GM10248 (cell line): ENCODE measurements at regions not wholly inside any gene's neighbourhood (a gene's known extent, or its start where the extent isn't known, plus 50 kb on each side); places are given as distances from the start of the nearest gene placed in this dataset.

Source experiments
- CTCF ChIA-PET: fragments of 300-600 bp; sonication (Branson Sonifier 250); formaldehyde crosslinking; extraction: SDS; loops from one replicate; lab custom pipeline; 2021; ENCODE audit warnings: antibody characterized with exemption; lab: Yijun Ruan, JAX
- POLR2A ChIA-PET: fragments of 350-650 bp; sonication (Branson Sonifier 250); formaldehyde crosslinking; extraction: SDS; loops from one replicate; lab custom pipeline; 2020; ENCODE audit warnings: antibody characterized with exemption; lab: Yijun Ruan, JAX
- DNase-seq: peaks from one replicate; pipeline ENCODE4 v3.0.0; 2012; ENCODE audit errors: extremely low spot score
- CTCF ChIP-seq: IDR thresholded peaks from 2 replicates; pipeline ENCODE4 v1.5.1; 2012; ENCODE audit warnings: mild to moderate bottlenecking, low read depth; ENCODE audit errors: extremely low read depth, missing control alignments, control extremely low read depth

- no peak for TF ChIP-seq CTCF
- no peak for DNase-seq
- POLR2A ChIA-PET = no interaction called here
- CTCF ChIA-PET = no interaction called here
Observed at GRCh38 chr9:116049456-116049855, 104.1 kb upstream of the PAPPA start.

GRCh38 chr9:116051528-116051927 is 102.1 kb upstream of the PAPPA start:
- ChIA-PET POLR2A (no interaction called here), CTCF (no interaction called here)
- TF ChIP-seq CTCF = no peak
- DNase-seq = no peak

DNA sequence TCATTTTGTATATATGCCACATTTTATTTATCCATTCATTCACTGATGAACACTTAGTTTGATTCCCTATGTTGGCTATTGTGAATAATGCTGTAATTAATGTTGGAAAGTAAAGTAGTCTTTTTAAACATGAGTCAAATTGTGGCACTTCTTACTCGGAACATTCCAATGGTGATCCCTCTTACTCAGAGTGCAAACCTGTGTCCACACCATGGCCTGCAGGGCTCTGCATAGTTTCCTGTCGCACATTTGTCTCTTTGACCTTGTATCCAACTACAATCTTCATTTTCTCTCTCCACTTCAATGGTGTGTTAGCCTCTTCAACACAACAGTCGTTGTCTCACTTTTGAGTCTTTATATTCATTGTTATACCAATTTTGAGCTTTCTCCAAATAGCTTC is 98.1 kb upstream of the PAPPA start:
- CTCF ChIA-PET = interaction anchor here (1.6 kb wide), 1 partner anchor 20 kb away, joined by 4 read pairs; no protein-coding TSS in a partner anchor
- POLR2A ChIA-PET = no interaction called here
- no peak for DNase-seq
- no peak for TF ChIP-seq CTCF

DNA sequence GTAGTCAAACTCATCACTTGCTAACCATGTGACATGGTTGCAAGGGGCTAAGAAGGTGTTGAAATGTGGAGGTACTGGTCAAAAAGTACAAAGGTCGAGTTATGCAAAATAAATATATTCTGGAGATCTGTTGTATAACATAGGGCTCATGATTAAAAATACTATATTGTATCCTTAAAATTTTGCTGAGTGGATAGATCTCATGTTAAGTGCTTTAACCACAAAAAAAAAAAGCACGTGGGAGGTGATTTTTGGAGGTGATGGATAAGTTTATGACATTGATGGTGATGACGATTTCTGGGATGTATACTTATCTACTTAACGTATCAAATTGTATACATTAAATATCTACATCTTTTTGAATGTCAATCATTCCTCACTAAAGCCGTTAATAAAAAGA is 96.2 kb upstream of the PAPPA start:
- no peak for TF ChIP-seq CTCF
- POLR2A ChIA-PET = no interaction called here
- CTCF ChIA-PET = no interaction called here
- no peak for DNase-seq

DNA sequence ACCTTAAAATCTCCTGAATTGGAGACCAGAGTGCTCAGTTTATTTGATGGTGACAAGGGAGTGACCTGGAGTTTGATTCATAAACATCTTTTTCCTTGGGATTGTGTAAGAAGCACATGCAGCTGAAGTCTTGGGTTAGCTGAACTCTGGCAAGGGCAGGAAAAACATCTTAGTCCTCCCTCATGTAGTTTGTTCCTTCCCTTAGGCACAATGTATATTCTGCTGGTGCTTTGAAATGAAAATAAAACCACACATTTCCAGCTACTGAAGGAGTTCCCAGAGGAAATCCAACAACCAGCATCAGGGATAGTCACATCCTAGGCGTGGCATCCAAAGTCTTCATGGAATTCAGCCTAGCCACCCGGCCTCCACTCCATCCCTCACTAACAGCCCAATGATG is 95.2 kb upstream of the PAPPA start:
- DNase-seq = no peak
- POLR2A ChIA-PET = no interaction called here
- TF ChIP-seq CTCF = no peak
- CTCF ChIA-PET = no interaction called here

- ChIA-PET CTCF (no interaction called here), POLR2A (no interaction called here)
- no peak for DNase-seq
- TF ChIP-seq CTCF = no peak
Observed at GRCh38 chr9:116059466-116059865, 94.1 kb upstream of the PAPPA start.

DNA sequence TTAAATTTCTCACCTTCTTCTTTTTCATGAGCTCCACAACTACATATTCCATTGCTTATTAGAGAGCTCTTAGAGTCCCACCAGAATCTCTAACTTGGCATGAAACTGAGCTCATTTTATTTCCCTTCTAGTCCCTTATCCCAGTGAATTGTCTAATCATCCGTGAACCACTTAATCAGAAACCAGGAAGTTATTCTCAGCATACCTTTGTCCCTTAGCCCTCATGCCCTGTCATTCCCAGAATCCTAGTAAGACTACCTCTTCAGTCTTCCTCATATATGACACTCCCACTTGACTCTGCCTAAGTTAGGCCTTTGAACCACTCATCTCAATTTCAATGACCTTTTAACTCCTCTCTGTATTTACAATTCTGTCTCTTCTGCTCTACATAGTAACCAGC is 93.0 kb upstream of the PAPPA start:
- TF ChIP-seq CTCF = no peak
- ChIA-PET POLR2A (no interaction called here), CTCF (no interaction called here)
- no peak for DNase-seq
